Breast epithelium (tissue), 4 donors: ENCODE measurements at regions not wholly inside any gene's neighbourhood (a gene's known extent, or its start where the extent isn't known, plus 50 kb on each side); places are given as distances from the start of the nearest gene placed in this dataset.

Experiments used
- DNase-seq, 2 donors: peaks; one replicate each; pipeline ENCODE4 v3.0.0-alpha.2; 2019; ENCODE audit warnings: low spot score in 2 of 2
- H3K27ac ChIP-seq, 2 donors: fragments of 200-600 bp; sonication (generic) in 1 of 2; one replicate each; pipeline ENCODE4 v1.5.1; 2016 to 2019; ENCODE audit warnings: mild to moderate bottlenecking in 1 of 2
- H3K27me3 ChIP-seq, 2 donors: fragments of 200-600 bp; sonication (generic) in 1 of 2; one replicate each; pipeline versions ENCODE4 v1.5.1 to v1.6.0; 2017 to 2019; ENCODE audit warnings: control low read depth in 1 of 2, mild to moderate bottlenecking in 1 of 2
- H3K36me3 ChIP-seq: fragments of 200-600 bp; one replicate; pipeline ENCODE4 v1.5.1; 2019
- H3K4me1 ChIP-seq, 2 donors: fragments of 200-600 bp; sonication (generic); one replicate each; pipeline ENCODE4 v1.5.1; 2016 to 2019; ENCODE audit warnings: control low read depth in 1 of 2
- H3K4me3 ChIP-seq, 3 donors: fragments of 200-600 bp; sonication (generic); 1 replicate in 2 of 3; 2 replicates in 1 of 3; pipeline ENCODE4 v1.5.1; 2016 to 2019; ENCODE audit warnings: mild to moderate bottlenecking in 3 of 3, moderate library complexity in 2 of 3
- H3K9me3 ChIP-seq, 2 donors: fragments of 200-600 bp; sonication (generic) in 1 of 2; one replicate each; pipeline ENCODE4 v1.5.1; 2016 to 2019; ENCODE audit warnings: control low read depth in 1 of 2
- POLR2A ChIP-seq: fragments of 450-650 bp; IDR thresholded peaks from one replicate; pipeline ENCODE4 v1.6.1; 2016; ENCODE audit warnings: antibody characterized with exemption, mild to moderate bottlenecking, moderate library complexity
- POLR2AphosphoS5 ChIP-seq, 3 donors: sonication (generic); formaldehyde crosslinking; IDR thresholded peaks; one replicate each; pipeline ENCODE4 v1.6.1; 2017; ENCODE audit warnings: antibody characterized with exemption in 3 of 3
- intact Hi-C: fragments of 100-400 bp; cut with DNase I; formaldehyde crosslinking; loops from one replicate; pipeline ENCODE4 v1.15.1; 2023; ENCODE audit warnings: low total_unique reads
- TF ChIP-seq, protein P1 (sequence below), 3 donors: fragments of 450-650 bp; IDR thresholded peaks; one replicate each; pipeline ENCODE4 v1.5.1; 2016 to 2017; ENCODE audit warnings: antibody characterized with exemption in 3 of 3, mild to moderate bottlenecking in 3 of 3, moderate library complexity in 3 of 3

DNA sequence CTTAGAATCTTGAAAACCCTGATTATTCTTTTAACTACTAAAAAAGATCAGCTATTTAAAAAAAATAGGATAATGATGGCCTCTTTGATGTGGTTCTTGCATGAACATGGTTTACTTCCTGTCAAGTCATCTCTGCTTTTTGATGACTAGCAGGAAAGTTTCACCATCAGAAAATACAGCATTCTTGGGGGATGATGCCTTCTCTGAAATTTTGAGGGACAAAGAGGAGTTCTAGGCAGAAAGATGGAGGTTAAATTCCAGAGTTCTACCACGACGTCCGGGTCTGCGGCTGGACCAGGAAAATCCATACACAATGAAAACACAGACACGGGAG lies 130.4 kb downstream of the OLIG3 start:
- intact Hi-C loops: no loop called here

DNA sequence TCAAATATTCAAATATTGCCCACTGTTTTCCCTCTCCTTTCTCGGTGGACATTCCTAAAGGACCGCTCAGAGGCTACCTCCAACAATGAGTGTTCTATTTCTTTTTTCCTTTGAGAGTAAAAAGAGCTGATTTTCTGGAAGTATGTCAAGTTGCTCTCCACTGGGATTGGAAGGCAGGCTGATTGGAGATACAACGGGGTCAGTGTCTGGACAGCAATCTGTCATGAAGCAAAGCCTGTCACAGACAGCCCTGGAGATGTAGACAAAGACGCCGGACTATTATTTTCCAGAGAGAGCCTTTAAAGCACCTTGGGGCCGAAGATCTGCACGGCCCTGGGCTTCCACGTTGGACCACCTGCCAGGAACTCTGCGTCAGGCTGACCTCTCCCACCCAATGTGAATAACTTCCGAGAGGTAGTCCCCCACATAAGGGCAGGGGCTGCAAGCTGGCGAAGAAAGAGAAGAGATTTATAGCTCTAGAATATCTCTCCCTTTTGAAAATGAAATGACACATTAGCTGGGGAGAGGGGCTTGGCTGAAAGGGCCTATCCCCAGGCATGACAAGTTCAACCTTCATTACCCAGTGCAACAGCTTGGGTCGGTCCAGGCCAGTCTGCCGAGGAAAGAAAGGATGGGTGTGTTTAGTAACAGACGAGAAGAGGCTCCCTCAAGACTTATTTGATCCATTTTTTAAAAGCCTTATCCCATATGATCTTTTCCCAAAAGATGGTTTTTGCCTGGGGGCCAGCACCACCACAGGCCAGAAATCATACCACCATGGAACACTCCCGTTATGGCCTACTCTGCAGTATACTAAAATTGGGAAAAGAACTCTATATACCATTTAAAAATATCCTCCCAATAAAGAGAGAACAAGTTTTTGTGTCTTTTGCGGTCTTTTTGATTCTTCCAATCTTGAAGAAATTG lies 131.1 kb downstream of the OLIG3 start:
- TF ChIP-seq POLR2AphosphoS5 (IDR thresholded peaks at IDR 0.05) (no peak), POLR2A (no peak)
- TF ChIP-seq, protein P1, sequence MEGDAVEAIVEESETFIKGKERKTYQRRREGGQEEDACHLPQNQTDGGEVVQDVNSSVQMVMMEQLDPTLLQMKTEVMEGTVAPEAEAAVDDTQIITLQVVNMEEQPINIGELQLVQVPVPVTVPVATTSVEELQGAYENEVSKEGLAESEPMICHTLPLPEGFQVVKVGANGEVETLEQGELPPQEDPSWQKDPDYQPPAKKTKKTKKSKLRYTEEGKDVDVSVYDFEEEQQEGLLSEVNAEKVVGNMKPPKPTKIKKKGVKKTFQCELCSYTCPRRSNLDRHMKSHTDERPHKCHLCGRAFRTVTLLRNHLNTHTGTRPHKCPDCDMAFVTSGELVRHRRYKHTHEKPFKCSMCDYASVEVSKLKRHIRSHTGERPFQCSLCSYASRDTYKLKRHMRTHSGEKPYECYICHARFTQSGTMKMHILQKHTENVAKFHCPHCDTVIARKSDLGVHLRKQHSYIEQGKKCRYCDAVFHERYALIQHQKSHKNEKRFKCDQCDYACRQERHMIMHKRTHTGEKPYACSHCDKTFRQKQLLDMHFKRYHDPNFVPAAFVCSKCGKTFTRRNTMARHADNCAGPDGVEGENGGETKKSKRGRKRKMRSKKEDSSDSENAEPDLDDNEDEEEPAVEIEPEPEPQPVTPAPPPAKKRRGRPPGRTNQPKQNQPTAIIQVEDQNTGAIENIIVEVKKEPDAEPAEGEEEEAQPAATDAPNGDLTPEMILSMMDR (IDR thresholded peaks at IDR 0.05): no peak
- no peak for DNase-seq
- no peaks in the 10 kb centered on the region for H3K9me3 ChIP-seq
- no peaks in the 10 kb centered on the region for H3K27me3 ChIP-seq
- H3K4me3 ChIP-seq: no peak overlapping the region
- intact Hi-C loops: no loop called here
- H3K4me1 ChIP-seq: no peaks in the 10 kb centered on the region
- no peaks in the 10 kb centered on the region for H3K36me3 ChIP-seq
- H3K27ac ChIP-seq: no peak overlapping the region

More for the DNA sequence above, 130.4 kb downstream of the OLIG3 start:
- DNase-seq: no peak
- no peaks in the 10 kb centered on the region for H3K9me3 ChIP-seq
- no peaks in the 10 kb centered on the region for H3K4me1 ChIP-seq
- H3K27me3 ChIP-seq: no peaks in the 10 kb centered on the region
- H3K27ac ChIP-seq: no peak overlapping the region
- H3K36me3 ChIP-seq: no peaks in the 10 kb centered on the region
- TF ChIP-seq POLR2AphosphoS5 (IDR thresholded peaks at IDR 0.05) (no peak), POLR2A (no peak)
- TF ChIP-seq, protein P1 (IDR thresholded peaks at IDR 0.05): no peak
- no peak overlapping the region for H3K4me3 ChIP-seq

DNA sequence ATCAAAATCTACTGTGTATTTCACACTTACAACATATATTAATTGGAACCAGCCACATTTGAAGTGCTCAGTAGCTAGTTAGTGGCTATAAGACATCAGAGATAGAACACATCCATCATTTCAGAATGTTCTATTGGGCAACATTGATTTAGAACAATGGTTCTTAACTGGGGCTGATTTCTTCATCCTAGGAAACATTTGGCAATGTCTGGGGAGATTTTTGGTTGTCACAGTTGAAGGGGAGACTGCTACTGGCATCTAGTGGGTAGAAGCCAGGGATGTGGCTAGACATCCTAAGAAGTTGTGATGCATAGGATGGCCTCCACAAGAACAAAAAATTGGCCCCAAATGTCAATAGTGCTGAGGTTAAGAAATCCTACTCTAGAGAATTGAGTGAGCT lies 132.5 kb downstream of the OLIG3 start:
- no peaks in the 10 kb centered on the region for H3K9me3 ChIP-seq
- DNase-seq: no peak
- intact Hi-C loops: no loop called here

DNA sequence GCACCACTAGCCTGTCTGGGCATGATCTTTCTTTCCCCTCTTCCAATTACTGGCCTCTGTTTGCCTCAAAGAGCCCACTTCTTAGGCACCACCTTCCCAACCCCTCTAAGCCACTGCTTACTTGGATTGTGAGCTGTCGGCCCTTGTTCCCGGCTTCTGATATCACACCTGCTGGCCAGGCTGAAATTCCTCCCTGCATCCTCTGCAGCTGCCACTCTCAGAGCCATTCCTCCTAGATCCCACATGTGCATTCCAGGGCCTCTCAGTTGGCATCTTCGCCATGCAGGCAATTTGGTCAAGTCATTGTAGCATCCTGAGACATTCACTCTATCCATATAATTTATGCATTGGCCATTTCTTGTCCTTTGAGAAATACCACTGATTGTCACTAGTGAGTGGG lies 135.9 kb downstream of the OLIG3 start:
- intact Hi-C loops: no loop called here
- no peaks in the 10 kb centered on the region for H3K4me1 ChIP-seq
- no peak overlapping the region for H3K27ac ChIP-seq
- no peaks in the 10 kb centered on the region for H3K27me3 ChIP-seq
- H3K4me3 ChIP-seq: no peak overlapping the region
- DNase-seq: no peak
- H3K36me3 ChIP-seq: no peaks in the 10 kb centered on the region
- TF ChIP-seq POLR2A (no peak), POLR2AphosphoS5 (IDR thresholded peaks at IDR 0.05) (no peak)
- TF ChIP-seq, protein P1 (IDR thresholded peaks at IDR 0.05): no peak
- H3K9me3 ChIP-seq: no peaks in the 10 kb centered on the region

More for the DNA sequence above, 132.5 kb downstream of the OLIG3 start:
- no peak for TF ChIP-seq POLR2A
- no peak overlapping the region for H3K4me3 ChIP-seq
- no peaks in the 10 kb centered on the region for H3K4me1 ChIP-seq
- H3K27ac ChIP-seq: no peak overlapping the region
- H3K27me3 ChIP-seq: no peaks in the 10 kb centered on the region
- no peaks in the 10 kb centered on the region for H3K36me3 ChIP-seq

DNA sequence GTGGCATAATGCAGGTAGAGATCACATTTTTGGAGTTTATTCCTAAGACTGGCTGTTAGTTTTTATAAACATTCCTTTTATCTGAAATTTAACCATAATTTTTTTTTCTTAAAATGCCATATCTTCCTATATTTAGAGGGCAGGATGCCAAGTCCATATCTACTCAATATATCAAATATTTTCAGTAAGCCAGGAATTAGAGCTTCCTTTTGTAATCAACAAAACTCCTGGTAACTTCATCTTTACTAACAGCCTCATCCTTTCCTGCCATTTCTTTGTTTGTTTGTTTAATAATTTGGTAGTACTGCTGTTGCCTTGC lies 136.3 kb downstream of the OLIG3 start:
- Histone ChIP-seq H3K27me3 (no peaks in the 10 kb centered on the region), H3K36me3 (no peaks in the 10 kb centered on the region), H3K27ac (no peak overlapping the region), H3K4me3 (no peak overlapping the region), H3K9me3 (no peaks in the 10 kb centered on the region), H3K4me1 (no peaks in the 10 kb centered on the region)
- no peak for DNase-seq
- intact Hi-C loops: no loop called here
- TF ChIP-seq POLR2A (no peak), POLR2AphosphoS5 (IDR thresholded peaks at IDR 0.05) (no peak)
- TF ChIP-seq, protein P1 (IDR thresholded peaks at IDR 0.05): no peak
